K562 (cell line): ENCODE measurements at regions not wholly inside any gene's neighbourhood (a gene's known extent, or its start where the extent isn't known, plus 50 kb on each side); places are given as distances from the start of the nearest gene placed in this dataset.

Experiments
- ATAC-seq: fragments of 200-7000 bp; cut with Tn5 transposase; 3 replicates; pipeline ENCODE4 v1.9.1; 2020; ENCODE audit warnings: moderate library complexity
- BruUV-seq: library from RNA; stranded (reverse); fragments of 400-500 nt; replicated peaks from 2 replicates; lab custom pipeline; 2021; lab: Mats Ljungman, UMichigan
- CTCF ChIA-PET: fragments of 300-600 bp; formaldehyde crosslinking; extraction: SDS; loops from one replicate; lab custom pipeline; 2021; ENCODE audit warnings: low intra/inter-chr PET ratio; lab: Yijun Ruan, JAX
- POLR2A ChIA-PET: fragments of 300-600, 350-650 bp; sonication (Branson Sonifier 250); formaldehyde crosslinking; extraction: SDS; loops from one replicate; lab custom pipeline; 2021; ENCODE audit warnings: antibody characterized with exemption, inconsistent platforms; lab: Yijun Ruan, JAX
- DNase-seq, 4 experiments: peaks; one replicate each; pipeline versions ENCODE4 v3.0.0 to v3.0.0-alpha.2; 2011 to 2018; ENCODE audit warnings: low spot score in 3 of 4, mixed read lengths in 3 of 4; ENCODE audit errors: extremely low read depth in 1 of 4
- FAIRE-seq: peaks from 2 replicates; lab custom pipeline; 2011; peaks lifted over from hg19 to GRCh38; lab: Jason Lieb, UNC
- H2AFZ ChIP-seq: 2 replicates; pipeline ENCODE4 v1.6.0; 2011; ENCODE audit warnings: low read depth, low read length, control low read depth, inconsistent platforms
- H3K27ac ChIP-seq: fragments of 200-600 bp; 3 replicates; pipeline ENCODE4 v1.8.0; 2011; ENCODE audit warnings: low read depth, mild to moderate bottlenecking, control low read depth, inconsistent platforms, low read length, moderate library complexity, mixed read lengths; ENCODE audit errors: extremely low read depth
- H3K27me3 ChIP-seq, 2 experiments: fragments of 300-600 bp in 1 of 2; 2 replicates in 1 of 2; 3 replicates in 1 of 2; pipeline versions ENCODE4 v1.6.0 to v1.8.0; 2011; ENCODE audit warnings: inconsistent platforms in 2 of 2, low read length in 2 of 2, mild to moderate bottlenecking in 1 of 2, mixed read lengths in 1 of 2, moderate library complexity in 1 of 2; ENCODE audit not compliant: control insufficient read depth in 2 of 2, insufficient read depth in 2 of 2
- H3K36me3 ChIP-seq: fragments of 300-600 bp; 3 replicates; pipeline ENCODE4 v1.8.0; 2011; ENCODE audit warnings: mild to moderate bottlenecking, low read length, inconsistent platforms; ENCODE audit not compliant: control insufficient read depth, insufficient read depth
- H3K4me1 ChIP-seq, 2 experiments: fragments of 200-600 bp in 1 of 2; replicated peaks in 1 of 2; 2 replicates in 1 of 2; 3 replicates in 1 of 2; pipeline versions ENCODE4 v1.5.1 to v1.8.0; 2011; ENCODE audit warnings: inconsistent platforms in 2 of 2, low read length in 2 of 2, mild to moderate bottlenecking in 1 of 2, mixed read lengths in 1 of 2, moderate library complexity in 1 of 2; ENCODE audit not compliant: control insufficient read depth in 2 of 2, insufficient read depth in 2 of 2
- H3K4me2 ChIP-seq: 2 replicates; pipeline ENCODE4 v1.6.1; 2011; ENCODE audit warnings: low read length, control low read depth, inconsistent platforms, mixed read lengths; ENCODE audit not compliant: insufficient read depth
- H3K4me3 ChIP-seq: fragments of 200-600 bp; sonication (generic), shearing (Covaris generic); 2 replicates; pipeline ENCODE4 v1.5.1; 2016; ENCODE audit warnings: control low read depth, inconsistent platforms
- H3K79me2 ChIP-seq: fragments of 200-600 bp; 3 replicates; pipeline ENCODE4 v1.8.0; 2011; ENCODE audit warnings: low read length, inconsistent platforms; ENCODE audit not compliant: control insufficient read depth, insufficient read depth
- H3K9ac ChIP-seq, 2 experiments: 2 replicates each; pipeline versions ENCODE4 v1.6.0 to v1.6.1; 2011; ENCODE audit warnings: low read depth in 2 of 2, low read length in 2 of 2, control low read depth in 1 of 2, inconsistent platforms in 1 of 2, mild to moderate bottlenecking in 1 of 2, mixed read lengths in 1 of 2; ENCODE audit not compliant: insufficient read depth in 1 of 2
- H3K9me1 ChIP-seq: one replicate; pipeline ENCODE4 v1.6.0; 2011; ENCODE audit warnings: inconsistent platforms, mild to moderate bottlenecking, low read length, moderate library complexity; ENCODE audit not compliant: control insufficient read depth, insufficient read depth
- H3K9me3 ChIP-seq: replicated peaks from 2 replicates; pipeline ENCODE4 v1.5.1; 2011; ENCODE audit warnings: low read depth, low read length, inconsistent platforms; ENCODE audit not compliant: control insufficient read depth, insufficient read depth
- H4K20me1 ChIP-seq: replicated peaks from 2 replicates; pipeline ENCODE4 v1.6.1; 2011; ENCODE audit warnings: low read length, inconsistent platforms, mixed read lengths; ENCODE audit not compliant: control insufficient read depth, insufficient read depth
- ATF3 ChIP-seq, 2 experiments: fragments of 450-650 bp in 1 of 2; sonication (generic) in 1 of 2; formaldehyde crosslinking in 1 of 2; IDR thresholded peaks in 1 of 2; conservative IDR thresholded peaks in 1 of 2; 2 replicates each; pipeline versions ENCODE4 v1.6.1 to v1.8.1; 2016 to 2023; ENCODE audit warnings: mild to moderate bottlenecking in 2 of 2, moderate library complexity in 2 of 2, inconsistent platforms in 1 of 2, missing genetic modification reagents in 1 of 2
- CXXC5 ChIP-seq: fragments of 250-450 bp; sonication (Bioruptor Pico); IDR thresholded peaks from 2 replicates; pipeline ENCODE4 v1.8.0; 2022; ENCODE audit warnings: inconsistent platforms, mild to moderate bottlenecking, moderate library complexity
- E2F1 ChIP-seq: sonication (generic); formaldehyde crosslinking; IDR thresholded peaks from 2 replicates; pipeline ENCODE4 v1.8.1; 2023; ENCODE audit warnings: mild to moderate bottlenecking, missing genetic modification reagents, moderate library complexity
- FOXJ3 ChIP-seq: sonication (generic); formaldehyde crosslinking; IDR thresholded peaks from 2 replicates; pipeline ENCODE4 v1.4.0; 2020; ENCODE audit warnings: mild to moderate bottlenecking, missing genetic modification reagents
- GTF2E2 ChIP-seq: fragments of 200-800 bp; sonication (Bioruptor generic); IDR thresholded peaks from 2 replicates; pipeline ENCODE4 v1.6.1; 2016; ENCODE audit warnings: missing genetic modification characterization, missing compliant biosample characterization
- HDAC1 ChIP-seq, 2 experiments: fragments of 450-650 bp; IDR thresholded peaks; 2 replicates each; pipeline ENCODE4 v1.6.1; 2016 to 2017; ENCODE audit warnings: inconsistent platforms in 1 of 2, mild to moderate bottlenecking in 1 of 2, moderate library complexity in 1 of 2
- KDM4B ChIP-seq, 2 experiments: fragments of 450-650 bp in 1 of 2; sonication (generic) in 1 of 2; IDR thresholded peaks; 2 replicates each; pipeline ENCODE4 v1.6.1; 2016 to 2017; ENCODE audit warnings: borderline replicate concordance in 2 of 2, antibody characterized with exemption in 1 of 2, low read depth in 1 of 2, mild to moderate bottlenecking in 1 of 2
- MEIS2 ChIP-seq: fragments of 450-650 bp; IDR thresholded peaks from 2 replicates; pipeline ENCODE4 v1.6.1; 2014; ENCODE audit warnings: mild to moderate bottlenecking; ENCODE audit not compliant: partially characterized antibody
- MYC ChIP-seq, 2 experiments: fragments of 250-450 bp in 1 of 2; sonication (Bioruptor Pico) in 1 of 2; IDR thresholded peaks; 2 replicates each; pipeline versions ENCODE4 v1.5.1 to v1.6.1; 2012 to 2021; ENCODE audit warnings: low read depth in 2 of 2, borderline replicate concordance in 1 of 2, improper control_type of control experiment in 1 of 2, low read length in 1 of 2, mild to moderate bottlenecking in 1 of 2, moderate library complexity in 1 of 2
- PHB2 ChIP-seq: fragments of 450-650 bp; IDR thresholded peaks from 2 replicates; pipeline ENCODE4 v1.6.1; 2017; ENCODE audit warnings: low read depth
- POLR2AphosphoS5 ChIP-seq: IDR thresholded peaks from 2 replicates; pipeline ENCODE4 v1.6.1; 2011; ENCODE audit warnings: mild to moderate bottlenecking, low read depth, low read length, moderate library complexity; ENCODE audit not compliant: control insufficient read depth, insufficient read depth
- RAD21 ChIP-seq, 2 experiments: fragments of 250-450 bp in 1 of 2; fragments of 450-650 bp in 1 of 2; sonication (Bioruptor Pico) in 1 of 2; formaldehyde crosslinking in 1 of 2; IDR thresholded peaks in 1 of 2; conservative IDR thresholded peaks in 1 of 2; 2 replicates each; pipeline versions ENCODE4 v1.4.0 to v1.8.0; 2020 to 2022; ENCODE audit warnings: mild to moderate bottlenecking in 2 of 2, moderate library complexity in 1 of 2
- RHOXF2B ChIP-seq: fragments of 250-450 bp; sonication (Bioruptor Pico); conservative IDR thresholded peaks from 2 replicates; pipeline ENCODE4 v1.5.1; 2021
- SAFB2 ChIP-seq: fragments of 200-400 bp; formaldehyde crosslinking; IDR thresholded peaks from 2 replicates; pipeline ENCODE4 v1.6.1; 2018; ENCODE audit warnings: borderline replicate concordance, low read length, low read depth, moderate library complexity; ENCODE audit not compliant: severe bottlenecking
- SMARCA5 ChIP-seq: fragments of 450-650 bp; IDR thresholded peaks from 2 replicates; pipeline ENCODE4 v1.6.1; 2016
- TFE3 ChIP-seq: fragments of 450-650 bp; formaldehyde crosslinking; IDR thresholded peaks from 2 replicates; pipeline ENCODE4 v1.4.0; 2020; ENCODE audit warnings: mild to moderate bottlenecking, mixed read lengths
- TRIM28 ChIP-seq: fragments of 450-650 bp; IDR thresholded peaks from 2 replicates; pipeline ENCODE4 v1.6.1; 2017
- ZNF24 ChIP-seq: fragments of 450-650 bp; IDR thresholded peaks from 2 replicates; pipeline ENCODE4 v1.6.1; 2016
- ZNF311 ChIP-seq: fragments of 250-450 bp; sonication (Bioruptor Pico); IDR thresholded peaks from 2 replicates; pipeline ENCODE4 v1.4.0; 2020; ENCODE audit warnings: mild to moderate bottlenecking, moderate library complexity
- WGBS: fragments of 100-300 bp; shearing (Covaris generic); methylation state at CpG from one replicate; pipeline ENCODE4 v1.1.6; 2016; ENCODE audit warnings: low coverage, mixed read lengths; ENCODE audit not compliant: insufficient coverage; ENCODE audit errors: missing lambda C conversion rate; 5-methylcytosine and 5-hydroxymethylcytosine counted together
- in situ Hi-C: fragments of 300-500 bp; cut with MboI; formaldehyde crosslinking; loops from 4 replicates; pipeline ENCODE4 v1.15.0; 2018; ENCODE audit warnings: inconsistent platforms, mixed read lengths
- intact Hi-C: fragments of 100-400 bp; cut with micrococcal nuclease; formaldehyde crosslinking; loops from 2 replicates; pipeline ENCODE4 v1.14.2; 2022

GRCh38 chr7:96591159-96591899 is 118.3 kb downstream of the SEM1 start:
- Histone ChIP-seq H3K4me1 (no peaks in the 10 kb centered on the region), H3K27ac (no peak overlapping the region), H3K4me3 (no peak overlapping the region), H3K79me2 (no peaks in the 10 kb centered on the region), H3K27me3 (peaks cover 0 to 4% of the 10 kb centered on the region in 2 experiments; a peak in 1 of 5 replicates), H3K9me1 (no peaks in the 10 kb centered on the region), H3K9ac (no peak overlapping the region), H3K9me3 (no peaks in the 10 kb centered on the region), H2AFZ (no peak overlapping the region), H4K20me1 (no peaks in the 10 kb centered on the region), H3K36me3 (no peaks in the 10 kb centered on the region), H3K4me2 (no peak overlapping the region)
- intact Hi-C loops: no loop called here
- no TSS peak for BruUV-seq
- 0% methylated on average over 4 of the region's 4 CpGs for WGBS
- ChIA-PET POLR2A (no interaction called here), CTCF (no interaction called here)
- ATAC-seq (no peak), DNase-seq (no peak), FAIRE-seq (no peak)
- no peak for TF ChIP-seq FOXJ3 (CRISPR knock-in tag)
- TF ChIP-seq RHOXF2B (CRISPR knock-in tag): no peak
- TF ChIP-seq E2F1: no peak
- TF ChIP-seq KDM4B (IDR thresholded peaks at IDR 0.05; ENCODE audit: borderline replicate concordance in 2 of 2, low read depth in 1 of 2): no peak
- TF ChIP-seq ZNF311: no peak
- no peak for TF ChIP-seq SMARCA5
- no peak for TF ChIP-seq GTF2E2 (tag)
- no peak for TF ChIP-seq POLR2AphosphoS5
- no peak for TF ChIP-seq TFE3 (CRISPR knock-in tag)
- no peak for TF ChIP-seq CXXC5
- no peak for TF ChIP-seq SAFB2
- TF ChIP-seq MEIS2: no peak
- TF ChIP-seq TRIM28: no peak
- TF ChIP-seq MYC (IDR thresholded peaks at IDR 0.05; ENCODE audit: low read depth, low read length): no peak
- no peak for TF ChIP-seq MYC (CRISPR knock-in tag; IDR thresholded peaks at IDR 0.05; ENCODE audit: borderline replicate concordance, low read depth)
- TF ChIP-seq ATF3 (IDR thresholded peaks at IDR 0.05): no peak
- no peak for TF ChIP-seq ATF3 (CRISPR knock-in tag; conservative IDR thresholded peaks at IDR 0.05)
- no peak for TF ChIP-seq RAD21 (CRISPR knock-in tag; conservative IDR thresholded peaks at IDR 0.05 in 1 of 2, IDR thresholded peaks at IDR 0.05 in 1 of 2)
- TF ChIP-seq PHB2: no peak
- no peak for TF ChIP-seq ZNF24
- TF ChIP-seq HDAC1 (IDR thresholded peaks at IDR 0.05): no peak
- in situ Hi-C loops: no loop called here
